B cell (primary cell): ENCODE measurements at regions not wholly inside any gene's neighbourhood (a gene's known extent, or its start where the extent isn't known, plus 50 kb on each side); places are given as distances from the start of the nearest gene placed in this dataset.

Source experiments
- ATAC-seq: fragments of 200-7000 bp; cut with Tn5 transposase; one replicate; pipeline ENCODE4 v1.10.0; 2021; ENCODE audit warnings: low read depth, mild to moderate bottlenecking, moderate number of reproducible peaks, moderate library complexity
- CTCF ChIA-PET: fragments of 350-600 bp; sonication (Branson Sonifier 250); formaldehyde crosslinking; loops from one replicate; lab custom pipeline; 2021; ENCODE audit warnings: antibody characterized with exemption, inconsistent platforms; lab: Charles Lee
- POLR2A ChIA-PET: fragments of 350-600 bp; sonication (Branson Sonifier 250); formaldehyde crosslinking; loops from one replicate; lab custom pipeline; 2021; ENCODE audit warnings: antibody characterized with exemption; lab: Charles Lee
- DNase-seq: peaks from one replicate; pipeline ENCODE4 v3.0.0; 2013
- H2AFZ ChIP-seq: 2 replicates; pipeline ENCODE4 v1.6.1; 2012; ENCODE audit warnings: mild to moderate bottlenecking, low read depth, low read length; ENCODE audit not compliant: insufficient read depth, poor library complexity, severe bottlenecking
- H3K27ac ChIP-seq, 2 donors: 1 replicate in 1 of 2; 2 replicates in 1 of 2; pipeline ENCODE4 v1.5.1; 2012 to 2013; ENCODE audit warnings: low read length in 2 of 2, mild to moderate bottlenecking in 2 of 2, moderate library complexity in 1 of 2
- H3K27me3 ChIP-seq, 4 experiments: fragments of 200-600 bp in 1 of 4; sonication (generic) in 1 of 4; replicated peaks in 1 of 4; 1 replicate in 2 of 4; 2 replicates in 2 of 4; pipeline versions ENCODE4 v1.6.1 to v1.7.0; 2013 to 2016; ENCODE audit warnings: low read length in 3 of 4, mild to moderate bottlenecking in 2 of 4, mixed read lengths in 1 of 4, moderate library complexity in 1 of 4; ENCODE audit not compliant: insufficient read depth in 4 of 4, control insufficient read depth in 3 of 4; ENCODE audit errors: control extremely low read depth in 1 of 4
- H3K36me3 ChIP-seq, 2 experiments: replicated peaks in 1 of 2; 1 replicate in 1 of 2; 2 replicates in 1 of 2; pipeline versions ENCODE4 v1.6.1 to v1.7.1; 2013; ENCODE audit warnings: low read length in 1 of 2; ENCODE audit not compliant: insufficient read depth in 2 of 2, control insufficient read depth in 1 of 2; ENCODE audit errors: control extremely low read depth in 1 of 2, extremely low read depth in 1 of 2
- H3K4me1 ChIP-seq, 2 donors: fragments of 200-600 bp in 1 of 2; sonication (generic) in 1 of 2; 1 replicate in 1 of 2; 2 replicates in 1 of 2; pipeline versions ENCODE4 v1.5.1 to v1.6.1; 2013 to 2017; ENCODE audit warnings: low read length in 2 of 2; ENCODE audit not compliant: control insufficient read depth in 2 of 2, insufficient read depth in 2 of 2
- H3K4me2 ChIP-seq: replicated peaks from 2 replicates; pipeline ENCODE3; 2012; ENCODE audit warnings: mild to moderate bottlenecking, low read depth, low read length; ENCODE audit not compliant: poor library complexity, severe bottlenecking
- H3K4me3 ChIP-seq, 5 experiments: fragments of 200-600 bp in 1 of 5; sonication (generic) in 1 of 5; 1 replicate in 3 of 5; 2 replicates in 2 of 5; pipeline versions ENCODE4 v1.5.1 to v1.7.0; 2011 to 2016; ENCODE audit warnings: low read length in 4 of 5, mild to moderate bottlenecking in 4 of 5, low read depth in 2 of 5, control low read depth in 1 of 5, moderate library complexity in 1 of 5; ENCODE audit not compliant: insufficient read depth in 1 of 5; ENCODE audit errors: control extremely low read depth in 1 of 5, extremely low read depth in 1 of 5
- H3K79me2 ChIP-seq: fragments of 200-600 bp; sonication (generic); one replicate; pipeline ENCODE4 v1.6.0; 2016; ENCODE audit warnings: low read length; ENCODE audit not compliant: control insufficient read depth, insufficient read depth
- H3K9ac ChIP-seq: fragments of 200-600 bp; sonication (generic); 2 replicates; pipeline ENCODE4 v1.6.1; 2017; ENCODE audit warnings: mild to moderate bottlenecking, low read length, moderate library complexity
- H3K9me3 ChIP-seq, 3 donors: one replicate each; pipeline versions ENCODE4 v1.6.1 to v1.7.1; 2013; ENCODE audit warnings: low read length in 2 of 3; ENCODE audit not compliant: control insufficient read depth in 2 of 3, insufficient read depth in 1 of 3; ENCODE audit errors: control extremely low read depth in 1 of 3
- H4K20me1 ChIP-seq: 2 replicates; pipeline ENCODE4 v1.6.0; 2012; ENCODE audit warnings: mild to moderate bottlenecking, low read length; ENCODE audit not compliant: insufficient read depth, control insufficient read depth, poor library complexity, severe bottlenecking
- H3K27ac Mint-ChIP-seq: one replicate; pipeline ENCODE4 v1.8.0; 2021; ENCODE audit warnings: mixed read lengths
- H3K27me3 Mint-ChIP-seq: one replicate; pipeline ENCODE4 v1.8.0; 2021; ENCODE audit warnings: mixed read lengths
- H3K4me1 Mint-ChIP-seq: one replicate; pipeline ENCODE4 v1.8.0; 2021; ENCODE audit warnings: mixed read lengths
- H3K4me3 Mint-ChIP-seq: one replicate; pipeline ENCODE4 v1.8.0; 2021; ENCODE audit warnings: mixed read lengths
- H3K9me3 Mint-ChIP-seq: one replicate; pipeline ENCODE4 v1.8.0; 2022; ENCODE audit warnings: mixed read lengths; ENCODE audit not compliant: insufficient read depth
- CTCF ChIP-seq: fragments of 200-600 bp; IDR thresholded peaks from one replicate; pipeline ENCODE4 v1.8.0; 2022; ENCODE audit warnings: antibody characterized with exemption, mild to moderate bottlenecking
- EZH2 ChIP-seq: IDR thresholded peaks from 2 replicates; pipeline ENCODE4 v1.6.1; 2012; ENCODE audit warnings: borderline replicate concordance, low read depth, mild to moderate bottlenecking, moderate library complexity, low read length; ENCODE audit not compliant: insufficient read depth, poor library complexity, severe bottlenecking
- WGBS: methylation state at CpG from one replicate; pipeline ENCODE4 v1.1.5; 2013; ENCODE audit warnings: missing lambda C conversion rate; ENCODE audit not compliant: insufficient coverage; 5-methylcytosine and 5-hydroxymethylcytosine counted together
- intact Hi-C: fragments of 100-400 bp; cut with micrococcal nuclease; formaldehyde crosslinking; loops from one replicate; pipeline ENCODE4 v1.10.0; 2022

GRCh38 chr14:71659159-71659558 is 273.1 kb upstream of the RGS6 start:
- H3K9me3 Mint-ChIP-seq = no peaks in the 10 kb centered on the region
- no peak overlapping the region for H3K4me3 Mint-ChIP-seq
- ATAC-seq = no peak
- no peak overlapping the region for H2AFZ ChIP-seq
- H3K9me3 ChIP-seq = no peaks in the 10 kb centered on the region
- H3K27me3 Mint-ChIP-seq = no peaks in the 10 kb centered on the region
- no peak overlapping the region for H3K9ac ChIP-seq
- ChIA-PET CTCF (no interaction called here), POLR2A (no interaction called here)
- no peaks in the 10 kb centered on the region for H4K20me1 ChIP-seq
- H3K27me3 ChIP-seq = no peaks in the 10 kb centered on the region
- intact Hi-C loops = no loop called here
- H3K27ac ChIP-seq = no peak overlapping the region
- H3K4me1 ChIP-seq = no peaks in the 10 kb centered on the region
- no peak overlapping the region for H3K27ac Mint-ChIP-seq
- no peak for TF ChIP-seq EZH2
- TF ChIP-seq CTCF = no peak
- no peaks in the 10 kb centered on the region for H3K4me1 Mint-ChIP-seq
- H3K4me2 ChIP-seq = no peak overlapping the region
- no peak for DNase-seq
- H3K36me3 ChIP-seq = peaks cover 7 to 51% of the 10 kb centered on the region in 2 experiments
- H3K79me2 ChIP-seq = no peaks in the 10 kb centered on the region
- H3K4me3 ChIP-seq = no peak overlapping the region

- no peaks in the 10 kb centered on the region for H3K9me3 ChIP-seq
- no peak for TF ChIP-seq CTCF
- TF ChIP-seq EZH2 = no peak
- intact Hi-C loops = no loop called here
- DNase-seq = no peak
- POLR2A ChIA-PET = no interaction called here
- H3K9ac ChIP-seq = no peak overlapping the region
- H3K4me3 Mint-ChIP-seq = no peak overlapping the region
- 95% methylated on average over 4 of the region's 5 CpGs for WGBS
- H3K4me1 ChIP-seq = no peaks in the 10 kb centered on the region
- no peak overlapping the region for H3K4me2 ChIP-seq
- no peaks in the 10 kb centered on the region for H3K79me2 ChIP-seq
- no peaks in the 10 kb centered on the region for H3K27me3 Mint-ChIP-seq
- H3K36me3 ChIP-seq = peaks cover 7 to 40% of the 10 kb centered on the region in 2 experiments
- CTCF ChIA-PET = interaction anchor here (1.0 kb wide), 1 partner anchor 339 kb away, joined by 3 read pairs; no protein-coding TSS in a partner anchor
- H3K27ac Mint-ChIP-seq = no peak overlapping the region
- no peaks in the 10 kb centered on the region for H3K4me1 Mint-ChIP-seq
- no peaks in the 10 kb centered on the region for H4K20me1 ChIP-seq
- no peaks in the 10 kb centered on the region for H3K27me3 ChIP-seq
- no peak overlapping the region for H3K4me3 ChIP-seq
- no peak overlapping the region for H3K27ac ChIP-seq
- no peaks in the 10 kb centered on the region for H3K9me3 Mint-ChIP-seq
- H2AFZ ChIP-seq = no peak overlapping the region
- no peak for ATAC-seq
Measured at GRCh38 chr14:71661441-71661840, 270.8 kb upstream of the RGS6 start.
